WTC11 (cell line): ENCODE measurements at regions not wholly inside any gene's neighbourhood (a gene's known extent, or its start where the extent isn't known, plus 50 kb on each side); places are given as distances from the start of the nearest gene placed in this dataset.
"Not testable (repeated sequence)": the region's sequence is repeated elsewhere in the genome, so short reads cannot be mapped to it uniquely, and the experiment has no call there.

ENCODE experiments used
- CREM ChIP-seq: sonication (generic); formaldehyde crosslinking; IDR thresholded peaks from 2 replicates; pipeline ENCODE4 v1.8.1; 2022; ENCODE audit warnings: mild to moderate bottlenecking, missing genetic modification reagents, moderate library complexity
- JUN ChIP-seq: sonication (generic); formaldehyde crosslinking; IDR thresholded peaks from 2 replicates; pipeline ENCODE4 v1.8.0; 2023; ENCODE audit warnings: mild to moderate bottlenecking, missing genetic modification reagents
- SP1 ChIP-seq: sonication (generic); formaldehyde crosslinking; conservative IDR thresholded peaks from 2 replicates; pipeline ENCODE4 v1.8.1; 2022; ENCODE audit warnings: missing genetic modification reagents
- ZNF317 ChIP-seq: sonication (generic); formaldehyde crosslinking; IDR thresholded peaks from 2 replicates; pipeline ENCODE4 v1.8.1; 2023; ENCODE audit warnings: low read depth, mild to moderate bottlenecking, moderate library complexity, missing genetic modification reagents, borderline replicate concordance
- ZNF423 ChIP-seq: fragments of 250-450 bp; sonication (Bioruptor Pico); IDR thresholded peaks from 2 replicates; pipeline ENCODE4 v2.1.2; 2022; ENCODE audit warnings: mild to moderate bottlenecking, moderate library complexity
- TF ChIP-seq, protein P1 (sequence below): fragments of 250-450 bp; sonication (Bioruptor Pico); IDR thresholded peaks from 2 replicates; pipeline ENCODE4 v1.9.0; 2021; ENCODE audit warnings: mild to moderate bottlenecking, borderline replicate concordance
- TF ChIP-seq, protein P2 (sequence below): sonication (generic); formaldehyde crosslinking; IDR thresholded peaks from 2 replicates; pipeline ENCODE4 v1.8.0; 2022; ENCODE audit warnings: mild to moderate bottlenecking, missing genetic modification reagents
- TF ChIP-seq, protein P3 (sequence below): fragments of 200-600 bp; IDR thresholded peaks from 2 replicates; pipeline ENCODE4 v1.8.0; 2022; ENCODE audit warnings: antibody characterized with exemption
- TF ChIP-seq, protein P4 (sequence below): sonication (generic); formaldehyde crosslinking; IDR thresholded peaks from 2 replicates; pipeline ENCODE4 v1.8.0; 2022; ENCODE audit warnings: mild to moderate bottlenecking, missing genetic modification reagents

DNA sequence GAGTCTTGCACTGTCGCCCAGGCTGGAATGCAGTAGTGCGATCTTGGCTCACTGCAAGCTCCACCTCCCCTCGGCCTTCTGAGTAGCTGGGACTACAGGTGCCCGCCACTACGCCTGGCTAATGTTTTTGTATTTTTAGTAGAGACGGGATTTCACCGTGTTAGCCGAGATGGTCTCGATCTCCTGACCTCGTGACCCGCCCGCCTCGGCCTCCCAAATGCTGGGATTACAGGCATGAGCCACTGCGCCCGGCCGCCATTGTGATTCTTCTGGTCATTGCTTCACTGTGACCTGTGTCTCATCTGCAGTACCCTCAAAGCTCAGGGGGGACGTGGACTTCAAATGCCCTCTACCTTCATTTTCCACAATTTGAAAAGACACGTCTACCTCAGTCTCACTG is 481.9 kb downstream of the TRHDE start:
- not testable (repeated sequence) for TF ChIP-seq SP1 (CRISPR knock-in tag); CREM (CRISPR knock-in tag); ZNF423 (CRISPR knock-in tag); JUN; ZNF317 (CRISPR knock-in tag)
- TF ChIP-seq, protein P1, sequence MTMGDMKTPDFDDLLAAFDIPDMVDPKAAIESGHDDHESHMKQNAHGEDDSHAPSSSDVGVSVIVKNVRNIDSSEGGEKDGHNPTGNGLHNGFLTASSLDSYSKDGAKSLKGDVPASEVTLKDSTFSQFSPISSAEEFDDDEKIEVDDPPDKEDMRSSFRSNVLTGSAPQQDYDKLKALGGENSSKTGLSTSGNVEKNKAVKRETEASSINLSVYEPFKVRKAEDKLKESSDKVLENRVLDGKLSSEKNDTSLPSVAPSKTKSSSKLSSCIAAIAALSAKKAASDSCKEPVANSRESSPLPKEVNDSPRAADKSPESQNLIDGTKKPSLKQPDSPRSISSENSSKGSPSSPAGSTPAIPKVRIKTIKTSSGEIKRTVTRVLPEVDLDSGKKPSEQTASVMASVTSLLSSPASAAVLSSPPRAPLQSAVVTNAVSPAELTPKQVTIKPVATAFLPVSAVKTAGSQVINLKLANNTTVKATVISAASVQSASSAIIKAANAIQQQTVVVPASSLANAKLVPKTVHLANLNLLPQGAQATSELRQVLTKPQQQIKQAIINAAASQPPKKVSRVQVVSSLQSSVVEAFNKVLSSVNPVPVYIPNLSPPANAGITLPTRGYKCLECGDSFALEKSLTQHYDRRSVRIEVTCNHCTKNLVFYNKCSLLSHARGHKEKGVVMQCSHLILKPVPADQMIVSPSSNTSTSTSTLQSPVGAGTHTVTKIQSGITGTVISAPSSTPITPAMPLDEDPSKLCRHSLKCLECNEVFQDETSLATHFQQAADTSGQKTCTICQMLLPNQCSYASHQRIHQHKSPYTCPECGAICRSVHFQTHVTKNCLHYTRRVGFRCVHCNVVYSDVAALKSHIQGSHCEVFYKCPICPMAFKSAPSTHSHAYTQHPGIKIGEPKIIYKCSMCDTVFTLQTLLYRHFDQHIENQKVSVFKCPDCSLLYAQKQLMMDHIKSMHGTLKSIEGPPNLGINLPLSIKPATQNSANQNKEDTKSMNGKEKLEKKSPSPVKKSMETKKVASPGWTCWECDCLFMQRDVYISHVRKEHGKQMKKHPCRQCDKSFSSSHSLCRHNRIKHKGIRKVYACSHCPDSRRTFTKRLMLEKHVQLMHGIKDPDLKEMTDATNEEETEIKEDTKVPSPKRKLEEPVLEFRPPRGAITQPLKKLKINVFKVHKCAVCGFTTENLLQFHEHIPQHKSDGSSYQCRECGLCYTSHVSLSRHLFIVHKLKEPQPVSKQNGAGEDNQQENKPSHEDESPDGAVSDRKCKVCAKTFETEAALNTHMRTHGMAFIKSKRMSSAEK (CRISPR knock-in tag), result not testable (repeated sequence)
- TF ChIP-seq, protein P2, sequence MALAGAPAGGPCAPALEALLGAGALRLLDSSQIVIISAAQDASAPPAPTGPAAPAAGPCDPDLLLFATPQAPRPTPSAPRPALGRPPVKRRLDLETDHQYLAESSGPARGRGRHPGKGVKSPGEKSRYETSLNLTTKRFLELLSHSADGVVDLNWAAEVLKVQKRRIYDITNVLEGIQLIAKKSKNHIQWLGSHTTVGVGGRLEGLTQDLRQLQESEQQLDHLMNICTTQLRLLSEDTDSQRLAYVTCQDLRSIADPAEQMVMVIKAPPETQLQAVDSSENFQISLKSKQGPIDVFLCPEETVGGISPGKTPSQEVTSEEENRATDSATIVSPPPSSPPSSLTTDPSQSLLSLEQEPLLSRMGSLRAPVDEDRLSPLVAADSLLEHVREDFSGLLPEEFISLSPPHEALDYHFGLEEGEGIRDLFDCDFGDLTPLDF (CRISPR knock-in tag), result not testable (repeated sequence)
- TF ChIP-seq, protein P3, sequence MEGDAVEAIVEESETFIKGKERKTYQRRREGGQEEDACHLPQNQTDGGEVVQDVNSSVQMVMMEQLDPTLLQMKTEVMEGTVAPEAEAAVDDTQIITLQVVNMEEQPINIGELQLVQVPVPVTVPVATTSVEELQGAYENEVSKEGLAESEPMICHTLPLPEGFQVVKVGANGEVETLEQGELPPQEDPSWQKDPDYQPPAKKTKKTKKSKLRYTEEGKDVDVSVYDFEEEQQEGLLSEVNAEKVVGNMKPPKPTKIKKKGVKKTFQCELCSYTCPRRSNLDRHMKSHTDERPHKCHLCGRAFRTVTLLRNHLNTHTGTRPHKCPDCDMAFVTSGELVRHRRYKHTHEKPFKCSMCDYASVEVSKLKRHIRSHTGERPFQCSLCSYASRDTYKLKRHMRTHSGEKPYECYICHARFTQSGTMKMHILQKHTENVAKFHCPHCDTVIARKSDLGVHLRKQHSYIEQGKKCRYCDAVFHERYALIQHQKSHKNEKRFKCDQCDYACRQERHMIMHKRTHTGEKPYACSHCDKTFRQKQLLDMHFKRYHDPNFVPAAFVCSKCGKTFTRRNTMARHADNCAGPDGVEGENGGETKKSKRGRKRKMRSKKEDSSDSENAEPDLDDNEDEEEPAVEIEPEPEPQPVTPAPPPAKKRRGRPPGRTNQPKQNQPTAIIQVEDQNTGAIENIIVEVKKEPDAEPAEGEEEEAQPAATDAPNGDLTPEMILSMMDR, result not testable (repeated sequence)
- TF ChIP-seq, protein P4, sequence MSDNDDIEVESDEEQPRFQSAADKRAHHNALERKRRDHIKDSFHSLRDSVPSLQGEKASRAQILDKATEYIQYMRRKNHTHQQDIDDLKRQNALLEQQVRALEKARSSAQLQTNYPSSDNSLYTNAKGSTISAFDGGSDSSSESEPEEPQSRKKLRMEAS (CRISPR knock-in tag), result not testable (repeated sequence)
